H9 (cell line): ENCODE measurements at regions not wholly inside any gene's neighbourhood (a gene's known extent, or its start where the extent isn't known, plus 50 kb on each side); places are given as distances from the start of the nearest gene placed in this dataset.

Source experiments
- DNase-seq: peaks from one replicate; pipeline ENCODE4 v3.0.0-alpha.2; 2017
- H2AFZ ChIP-seq: one replicate; pipeline ENCODE4 v1.6.1; 2013; ENCODE audit warnings: mild to moderate bottlenecking, low read length, control low read depth, moderate library complexity
- H2AK5ac ChIP-seq: 2 replicates; pipeline ENCODE4 v1.6.1; 2013; ENCODE audit warnings: low read length, control low read depth, mixed read lengths; ENCODE audit not compliant: insufficient read length
- H2BK120ac ChIP-seq: one replicate; pipeline ENCODE4 v1.6.1; 2013; ENCODE audit warnings: low read depth, mild to moderate bottlenecking, low read length, control low read depth, inconsistent platforms; ENCODE audit not compliant: poor library complexity, severe bottlenecking
- H2BK12ac ChIP-seq: 2 replicates; pipeline ENCODE4 v1.6.1; 2013; ENCODE audit warnings: low read length, control low read depth, mixed read lengths, low read depth; ENCODE audit not compliant: insufficient read length
- H2BK15ac ChIP-seq: 2 replicates; pipeline ENCODE4 v1.6.1; 2013; ENCODE audit warnings: low read depth, low read length, control low read depth
- H2BK20ac ChIP-seq: one replicate; pipeline ENCODE4 v1.6.1; 2013; ENCODE audit warnings: low read depth, mild to moderate bottlenecking, low read length, control low read depth, inconsistent platforms; ENCODE audit not compliant: poor library complexity, severe bottlenecking
- H2BK5ac ChIP-seq: 2 replicates; pipeline ENCODE4 v1.6.1; 2013; ENCODE audit warnings: low read length, control low read depth, mixed read lengths; ENCODE audit not compliant: insufficient read length
- H3K14ac ChIP-seq: 2 replicates; pipeline ENCODE4 v1.6.1; 2013; ENCODE audit warnings: low read length, control low read depth; ENCODE audit not compliant: insufficient read depth
- H3K18ac ChIP-seq: 2 replicates; pipeline ENCODE4 v1.6.1; 2013; ENCODE audit warnings: low read depth, mild to moderate bottlenecking, mixed read lengths, low read length, control low read depth; ENCODE audit not compliant: insufficient read length
- H3K23ac ChIP-seq: 2 replicates; pipeline ENCODE4 v1.6.1; 2013; ENCODE audit warnings: low read length, control low read depth, mixed read lengths, low read depth; ENCODE audit not compliant: insufficient read length
- H3K23me2 ChIP-seq: 2 replicates; pipeline ENCODE4 v1.6.1; 2013; ENCODE audit warnings: low read depth, mild to moderate bottlenecking, mixed read lengths, low read length, control low read depth; ENCODE audit not compliant: insufficient read length, poor library complexity, severe bottlenecking
- H3K27ac ChIP-seq: 2 replicates; pipeline ENCODE4 v1.5.1; 2013; ENCODE audit warnings: low read length, control low read depth, mixed read lengths, low read depth; ENCODE audit not compliant: insufficient read length
- H3K27me3 ChIP-seq: 2 replicates; pipeline ENCODE4 v1.6.1; 2013; ENCODE audit warnings: low read length, control low read depth, inconsistent platforms; ENCODE audit not compliant: insufficient read depth
- H3K4ac ChIP-seq: 2 replicates; pipeline ENCODE4 v1.6.1; 2013; ENCODE audit warnings: low read depth, mild to moderate bottlenecking, control low read depth, inconsistent platforms, low read length, moderate library complexity
- H3K4me1 ChIP-seq: 2 replicates; pipeline ENCODE4 v1.6.1; 2013; ENCODE audit warnings: low read length, control low read depth, inconsistent platforms; ENCODE audit not compliant: insufficient read depth
- H3K4me2 ChIP-seq: 2 replicates; pipeline ENCODE4 v1.6.1; 2013; ENCODE audit warnings: low read length, control low read depth, mixed read lengths; ENCODE audit not compliant: insufficient read length, insufficient read depth
- H3K56ac ChIP-seq: 2 replicates; pipeline ENCODE4 v1.6.1; 2013; ENCODE audit warnings: low read depth, mild to moderate bottlenecking, mixed read lengths, low read length, control low read depth; ENCODE audit not compliant: insufficient read length
- H3K79me1 ChIP-seq: 2 replicates; pipeline ENCODE4 v1.6.1; 2013; ENCODE audit warnings: low read depth, mild to moderate bottlenecking, moderate library complexity, low read length, control low read depth, inconsistent platforms; ENCODE audit not compliant: insufficient read depth, poor library complexity, severe bottlenecking
- H3K79me2 ChIP-seq: 2 replicates; pipeline ENCODE4 v1.6.1; 2013; ENCODE audit warnings: low read length, control low read depth, inconsistent platforms; ENCODE audit not compliant: insufficient read depth
- H3K9ac ChIP-seq: 2 replicates; pipeline ENCODE4 v1.6.1; 2013; ENCODE audit warnings: low read length, control low read depth, mixed read lengths; ENCODE audit not compliant: insufficient read length; ENCODE audit errors: extremely low read depth
- H3K9me3 ChIP-seq: one replicate; pipeline ENCODE4 v1.6.1; 2013; ENCODE audit warnings: low read depth, low read length, inconsistent platforms; ENCODE audit not compliant: control insufficient read depth
- H3T11ph ChIP-seq: one replicate; pipeline ENCODE4 v1.6.1; 2013; ENCODE audit warnings: mild to moderate bottlenecking, low read length, control low read depth, inconsistent platforms
- H4K20me1 ChIP-seq: one replicate; pipeline ENCODE4 v1.6.1; 2013; ENCODE audit not compliant: control insufficient read depth, insufficient read length, insufficient read depth
- H4K5ac ChIP-seq: 2 replicates; pipeline ENCODE4 v1.6.1; 2013; ENCODE audit warnings: low read depth, mild to moderate bottlenecking, mixed read lengths, low read length, control low read depth; ENCODE audit not compliant: insufficient read length
- H4K8ac ChIP-seq: replicated peaks from 2 replicates; pipeline ENCODE4 v1.6.1; 2013; ENCODE audit warnings: low read length, control low read depth, mixed read lengths, low read depth; ENCODE audit not compliant: insufficient read length
- H4K91ac ChIP-seq: 2 replicates; pipeline ENCODE4 v1.6.1; 2013; ENCODE audit warnings: low read depth, mild to moderate bottlenecking, moderate library complexity, mixed read lengths, low read length, control low read depth; ENCODE audit not compliant: insufficient read length
- H3K27ac Mint-ChIP-seq, 3 experiments: 2 replicates in 2 of 3; 3 replicates in 1 of 3; pipeline ENCODE4 v1.8.0; 2020 to 2021; ENCODE audit warnings: mixed read lengths in 3 of 3, mild to moderate bottlenecking in 1 of 3, moderate library complexity in 1 of 3
- H3K27me3 Mint-ChIP-seq: 2 replicates; pipeline ENCODE4 v1.8.0; 2021; ENCODE audit warnings: low read depth, mild to moderate bottlenecking, moderate library complexity, mixed read lengths
- H3K36me3 Mint-ChIP-seq, 3 experiments: 2 replicates in 2 of 3; 3 replicates in 1 of 3; pipeline ENCODE4 v1.8.0; 2020 to 2021; ENCODE audit warnings: low read depth in 3 of 3, mixed read lengths in 3 of 3; ENCODE audit not compliant: insufficient read depth in 1 of 3
- H3K4me1 Mint-ChIP-seq, 2 experiments: 2 replicates each; pipeline ENCODE4 v1.8.0; 2020; ENCODE audit warnings: mixed read lengths in 2 of 2
- H3K4me3 Mint-ChIP-seq, 2 experiments: 2 replicates in 1 of 2; 3 replicates in 1 of 2; pipeline ENCODE4 v1.8.0; 2020 to 2021; ENCODE audit warnings: mild to moderate bottlenecking in 2 of 2, mixed read lengths in 2 of 2, moderate library complexity in 1 of 2
- H3K9me3 Mint-ChIP-seq, 2 experiments: 2 replicates in 1 of 2; 3 replicates in 1 of 2; pipeline ENCODE4 v1.8.0; 2020; ENCODE audit warnings: mild to moderate bottlenecking in 2 of 2, mixed read lengths in 2 of 2, moderate library complexity in 1 of 2
- WGBS: extraction: QIAGEN DNeasy Blood & Tissue Kit; methylation state at CpG from one replicate; pipeline ENCODE4 v1.1.7; 2013; ENCODE audit warnings: missing lambda C conversion rate, low lambda C conversion rate, mixed read lengths; ENCODE audit not compliant: insufficient read length; ENCODE audit errors: extremely low coverage; 5-methylcytosine and 5-hydroxymethylcytosine counted together
- TF ChIP-seq, protein P1 (sequence below): fragments of 200-600 bp; sonication (generic); conservative IDR thresholded peaks from 3 replicates; pipeline ENCODE4 v1.8.0; 2021; ENCODE audit warnings: antibody characterized with exemption, mild to moderate bottlenecking

DNA sequence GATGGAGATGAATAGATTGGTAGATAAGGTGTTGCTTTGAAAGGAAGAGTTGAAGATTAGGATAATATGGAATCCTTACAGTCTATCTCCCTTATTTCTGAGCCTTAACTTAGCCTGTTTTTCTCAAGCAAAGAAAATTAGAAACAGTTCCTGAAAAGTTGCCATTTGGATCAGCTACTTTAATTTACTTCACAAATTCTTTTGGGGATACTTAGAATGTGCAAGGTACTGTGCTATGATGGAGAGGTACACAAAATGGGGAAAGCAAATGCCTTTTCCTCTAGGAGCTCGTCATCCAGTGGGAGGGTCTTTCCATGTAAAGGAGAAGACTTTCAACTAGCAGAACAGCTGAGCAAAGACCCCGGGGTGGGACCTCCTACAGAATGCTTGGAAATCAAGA is 51.1 kb upstream of the SMARCA2 start:
- H3K36me3 Mint-ChIP-seq = no peaks in the 10 kb centered on the region; a peak in 1 of 7 replicates

More for the DNA sequence above, 51.1 kb upstream of the SMARCA2 start:
- no peak overlapping the region for H2BK120ac ChIP-seq
- no peak overlapping the region for H3K4me2 ChIP-seq
- no peak overlapping the region; a peak in 1 of 7 replicates for H3K27ac Mint-ChIP-seq
- 0 out of 2 replicates have a peak, but pooled peaks cover 3% of the 10 kb centered on the region for H3K4me1 ChIP-seq
- no peak overlapping the region for H3T11ph ChIP-seq
- no peaks in the 10 kb centered on the region for H3K9me3 ChIP-seq
- no peak overlapping the region for H3K23ac ChIP-seq
- no peaks in the 10 kb centered on the region for H3K27me3 ChIP-seq
- H3K27ac ChIP-seq = no peak overlapping the region
- H3K9ac ChIP-seq = no peak overlapping the region
- no peak overlapping the region for H3K14ac ChIP-seq
- no peak overlapping the region for H3K4me3 Mint-ChIP-seq
- H3K56ac ChIP-seq = no peak overlapping the region
- H4K8ac ChIP-seq = no peak overlapping the region
- no peak overlapping the region for H4K91ac ChIP-seq
- H3K9me3 Mint-ChIP-seq = no peaks in the 10 kb centered on the region
- no peak overlapping the region for H4K5ac ChIP-seq
- no peak overlapping the region for H2AK5ac ChIP-seq
- H3K27me3 Mint-ChIP-seq = peaks cover 2% of the 10 kb centered on the region
- TF ChIP-seq, protein P1, sequence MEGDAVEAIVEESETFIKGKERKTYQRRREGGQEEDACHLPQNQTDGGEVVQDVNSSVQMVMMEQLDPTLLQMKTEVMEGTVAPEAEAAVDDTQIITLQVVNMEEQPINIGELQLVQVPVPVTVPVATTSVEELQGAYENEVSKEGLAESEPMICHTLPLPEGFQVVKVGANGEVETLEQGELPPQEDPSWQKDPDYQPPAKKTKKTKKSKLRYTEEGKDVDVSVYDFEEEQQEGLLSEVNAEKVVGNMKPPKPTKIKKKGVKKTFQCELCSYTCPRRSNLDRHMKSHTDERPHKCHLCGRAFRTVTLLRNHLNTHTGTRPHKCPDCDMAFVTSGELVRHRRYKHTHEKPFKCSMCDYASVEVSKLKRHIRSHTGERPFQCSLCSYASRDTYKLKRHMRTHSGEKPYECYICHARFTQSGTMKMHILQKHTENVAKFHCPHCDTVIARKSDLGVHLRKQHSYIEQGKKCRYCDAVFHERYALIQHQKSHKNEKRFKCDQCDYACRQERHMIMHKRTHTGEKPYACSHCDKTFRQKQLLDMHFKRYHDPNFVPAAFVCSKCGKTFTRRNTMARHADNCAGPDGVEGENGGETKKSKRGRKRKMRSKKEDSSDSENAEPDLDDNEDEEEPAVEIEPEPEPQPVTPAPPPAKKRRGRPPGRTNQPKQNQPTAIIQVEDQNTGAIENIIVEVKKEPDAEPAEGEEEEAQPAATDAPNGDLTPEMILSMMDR = no peak
- H3K79me2 ChIP-seq = no peaks in the 10 kb centered on the region
- H3K4ac ChIP-seq = no peak overlapping the region
- no peak overlapping the region for H2AFZ ChIP-seq
- no peak overlapping the region for H2BK5ac ChIP-seq
- peaks cover 6 to 10% of the 10 kb centered on the region in 2 experiments for H3K4me1 Mint-ChIP-seq
- H3K18ac ChIP-seq = no peak overlapping the region
- no peak overlapping the region for H2BK20ac ChIP-seq
- no peak overlapping the region for H2BK12ac ChIP-seq
- H2BK15ac ChIP-seq = no peak overlapping the region
- no peaks in the 10 kb centered on the region for H3K23me2 ChIP-seq
- no CpG with 5 or more reads among the region's 2 CpGs for WGBS
- H4K20me1 ChIP-seq = no peaks in the 10 kb centered on the region
- no peaks in the 10 kb centered on the region for H3K79me1 ChIP-seq
- DNase-seq = no peak
